HepG2 (cell line): ENCODE measurements at regions not wholly inside any gene's neighbourhood (a gene's known extent, or its start where the extent isn't known, plus 50 kb on each side); places are given as distances from the start of the nearest gene placed in this dataset.

Source experiments
- ATAC-seq: fragments of 200-7000 bp; cut with Tn5 transposase; 3 replicates; pipeline ENCODE4 v1.9.1; 2020; ENCODE audit warnings: mild to moderate bottlenecking, moderate library complexity
- BruUV-seq: library from RNA; stranded (reverse); fragments of 400-500 nt; replicated peaks from 2 replicates; lab custom pipeline; 2021; lab: Mats Ljungman, UMichigan
- CTCF ChIA-PET: fragments of 300-600 bp; formaldehyde crosslinking; extraction: SDS; loops from one replicate; lab custom pipeline; 2021; ENCODE audit warnings: low total read pairs, inconsistent platforms, low intra/inter-chr PET ratio; lab: Yijun Ruan, JAX
- POLR2A ChIA-PET: fragments of 350-600 bp; sonication (Branson Sonifier 250); formaldehyde crosslinking; loops from one replicate; lab custom pipeline; 2020; ENCODE audit warnings: antibody characterized with exemption, inconsistent platforms; lab: Yijun Ruan, JAX
- DNase-seq: peaks from one replicate; pipeline ENCODE4 v3.0.0-alpha.2; 2015; ENCODE audit warnings: low spot score
- FAIRE-seq: peaks from 3 replicates; lab custom pipeline; 2011; peaks lifted over from hg19 to GRCh38; lab: Jason Lieb, UNC
- H2AFZ ChIP-seq: one replicate; pipeline ENCODE4 v1.6.1; 2011; ENCODE audit warnings: low read length, inconsistent platforms
- H3K27ac ChIP-seq: fragments of 300-600 bp; 3 replicates; pipeline ENCODE4 v1.8.0; 2011; ENCODE audit warnings: mixed run types, mild to moderate bottlenecking, mixed read lengths, low read length, inconsistent platforms; ENCODE audit not compliant: insufficient read depth; ENCODE audit errors: extremely low read length
- H3K27me3 ChIP-seq, 2 experiments: fragments of 200-600 bp in 1 of 2; 2 replicates in 1 of 2; 3 replicates in 1 of 2; pipeline versions ENCODE4 v1.6.0 to v1.8.0; 2011; ENCODE audit warnings: low read length in 2 of 2, mild to moderate bottlenecking in 2 of 2, moderate library complexity in 2 of 2, inconsistent platforms in 1 of 2; ENCODE audit not compliant: insufficient read depth in 2 of 2, control insufficient read depth in 1 of 2
- H3K36me3 ChIP-seq, 2 experiments: fragments of 200-600 bp in 1 of 2; replicated peaks in 1 of 2; 2 replicates in 1 of 2; 3 replicates in 1 of 2; pipeline versions ENCODE4 v1.5.1 to v1.8.0; 2011; ENCODE audit warnings: low read length in 2 of 2, inconsistent platforms in 1 of 2; ENCODE audit not compliant: insufficient read depth in 2 of 2, control insufficient read depth in 1 of 2
- H3K4me1 ChIP-seq: 2 replicates; pipeline ENCODE4 v1.5.1; 2012; ENCODE audit warnings: low read length, inconsistent platforms; ENCODE audit not compliant: insufficient read depth
- H3K4me2 ChIP-seq: 2 replicates; pipeline ENCODE4 v1.6.0; 2011; ENCODE audit warnings: low read depth, low read length, inconsistent platforms
- H3K4me3 ChIP-seq, 3 experiments: fragments of 200-600 bp in 1 of 3; sonication (generic), shearing (Covaris generic) in 1 of 3; replicated peaks in 1 of 3; 2 replicates each; pipeline ENCODE4 v1.5.1; 2011 to 2016; ENCODE audit warnings: low read length in 3 of 3, inconsistent platforms in 2 of 3, low read depth in 2 of 3, mild to moderate bottlenecking in 2 of 3, control low read depth in 1 of 3, mixed read lengths in 1 of 3; ENCODE audit not compliant: insufficient read depth in 1 of 3
- H3K79me2 ChIP-seq: one replicate; pipeline ENCODE4 v1.6.1; 2011; ENCODE audit warnings: low read length, inconsistent platforms; ENCODE audit not compliant: insufficient read depth
- H3K9ac ChIP-seq: 2 replicates; pipeline ENCODE4 v1.6.0; 2011; ENCODE audit warnings: mild to moderate bottlenecking, low read depth, low read length, inconsistent platforms; ENCODE audit not compliant: insufficient read depth
- H3K9me3 ChIP-seq: 2 replicates; pipeline ENCODE4 v1.5.1; 2012; ENCODE audit warnings: mild to moderate bottlenecking, low read length
- H4K20me1 ChIP-seq: 2 replicates; pipeline ENCODE4 v1.6.0; 2011; ENCODE audit warnings: inconsistent platforms, mild to moderate bottlenecking, low read length, moderate library complexity; ENCODE audit not compliant: insufficient read depth
- ZNF12 ChIP-seq: sonication (generic); formaldehyde crosslinking; IDR thresholded peaks from 2 replicates; pipeline ENCODE4 v1.5.0; 2020; ENCODE audit warnings: missing genetic modification reagents
- ZNF121 ChIP-seq: sonication (generic); formaldehyde crosslinking; IDR thresholded peaks from 2 replicates; pipeline ENCODE4 v1.5.0; 2020; ENCODE audit warnings: mild to moderate bottlenecking, missing genetic modification reagents
- ZNF34 ChIP-seq: sonication (generic); formaldehyde crosslinking; IDR thresholded peaks from 2 replicates; pipeline ENCODE4 v1.4.0; 2020; ENCODE audit warnings: mild to moderate bottlenecking, missing genetic modification reagents, borderline replicate concordance
- in situ Hi-C: cut with HindIII; loops from 2 replicates; pipeline ENCODE4 v1.10.0; 2017; ENCODE audit warnings: low pct_unique_long_range_greater_than_20kb; ENCODE audit not compliant: extremely low pct_ligation_motif_present
- intact Hi-C: fragments of 100-400 bp; cut with micrococcal nuclease; formaldehyde crosslinking; loops from one replicate; pipeline ENCODE4 v1.10.0; 2022; ENCODE audit not compliant: unreplicated experiment
- TF ChIP-seq, protein P1 (sequence below): sonication (generic); formaldehyde crosslinking; IDR thresholded peaks from 2 replicates; pipeline ENCODE4 v1.4.0; 2020; ENCODE audit warnings: missing genetic modification reagents

DNA sequence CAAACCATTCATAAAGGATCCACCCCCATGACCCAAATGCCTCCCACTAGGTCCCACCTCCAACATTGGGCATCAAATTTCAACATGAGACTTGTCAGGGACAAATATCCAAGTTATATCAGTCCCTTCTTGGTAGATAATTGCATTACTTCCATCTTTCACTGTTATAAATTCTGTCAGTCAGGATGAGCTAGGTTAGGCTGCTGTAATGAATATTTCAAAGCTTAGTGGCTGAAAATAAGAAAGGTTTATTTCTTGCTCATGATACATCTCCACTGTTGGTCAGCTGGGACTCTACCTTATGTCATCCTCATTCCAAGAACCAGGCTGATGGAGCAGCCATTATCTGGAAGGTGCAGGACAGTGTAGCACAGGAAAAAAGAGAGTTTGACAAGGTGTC, 50.3 kb upstream of the TMC5 start:
- no peak for DNase-seq
- no peaks in the 10 kb centered on the region for H3K36me3 ChIP-seq
- H3K4me2 ChIP-seq: no peak overlapping the region
- POLR2A ChIA-PET: no interaction called here
- no peak overlapping the region for H3K4me3 ChIP-seq
- TF ChIP-seq, protein P1, sequence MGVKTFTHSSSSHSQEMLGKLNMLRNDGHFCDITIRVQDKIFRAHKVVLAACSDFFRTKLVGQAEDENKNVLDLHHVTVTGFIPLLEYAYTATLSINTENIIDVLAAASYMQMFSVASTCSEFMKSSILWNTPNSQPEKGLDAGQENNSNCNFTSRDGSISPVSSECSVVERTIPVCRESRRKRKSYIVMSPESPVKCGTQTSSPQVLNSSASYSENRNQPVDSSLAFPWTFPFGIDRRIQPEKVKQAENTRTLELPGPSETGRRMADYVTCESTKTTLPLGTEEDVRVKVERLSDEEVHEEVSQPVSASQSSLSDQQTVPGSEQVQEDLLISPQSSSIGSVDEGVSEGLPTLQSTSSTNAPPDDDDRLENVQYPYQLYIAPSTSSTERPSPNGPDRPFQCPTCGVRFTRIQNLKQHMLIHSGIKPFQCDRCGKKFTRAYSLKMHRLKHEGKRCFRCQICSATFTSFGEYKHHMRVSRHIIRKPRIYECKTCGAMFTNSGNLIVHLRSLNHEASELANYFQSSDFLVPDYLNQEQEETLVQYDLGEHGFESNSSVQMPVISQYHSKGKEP (CRISPR knock-in tag): no peak
- TF ChIP-seq ZNF121: no peak
- peak; percentile 91 for TF ChIP-seq ZNF12 (CRISPR knock-in tag)
- TF ChIP-seq ZNF34 (CRISPR knock-in tag): no peak
- H3K79me2 ChIP-seq: no peaks in the 10 kb centered on the region
- no peak overlapping the region for H3K27ac ChIP-seq
- H2AFZ ChIP-seq: no peak overlapping the region
- in situ Hi-C loops (no loop called here), intact Hi-C loops (no loop called here)
- H3K4me1 ChIP-seq: no peaks in the 10 kb centered on the region
- no peak for FAIRE-seq
- H3K9ac ChIP-seq: no peak overlapping the region
- H3K9me3 ChIP-seq: no peaks in the 10 kb centered on the region
- H4K20me1 ChIP-seq: no peaks in the 10 kb centered on the region
- no peak for ATAC-seq
- no TSS peak for BruUV-seq
- CTCF ChIA-PET: no interaction called here
- peaks cover 0 to 14% of the 10 kb centered on the region in 2 experiments; a peak in 2 of 5 replicates for H3K27me3 ChIP-seq
